ENCODE measurements at regions not wholly inside any gene's neighbourhood (a gene's known extent, or its start where the extent isn't known, plus 50 kb on each side); places are given as distances from the start of the nearest gene placed in this dataset.

- ATAC-seq (no peak), DNase-seq (no peak)
- no peak overlapping the region for H3K27ac ChIP-seq
- no peaks in the 10 kb centered on the region for H3K9me3 ChIP-seq
- H3K27me3 ChIP-seq: no peaks in the 10 kb centered on the region
- no peak for TF ChIP-seq CTCF (IDR thresholded peaks at IDR 0.05)
- H3K4me3 ChIP-seq: no peak overlapping the region
- H3K36me3 ChIP-seq: no peaks in the 10 kb centered on the region
- intact Hi-C loops (cut with DNase I): no loop called here
- no peaks in the 10 kb centered on the region for H3K4me1 ChIP-seq
Observed at GRCh38 chr6:93902517-93902916, 483.2 kb upstream of the EPHA7 start.

GRCh38 chr6:93900142-93900541, 480.8 kb upstream of the EPHA7 start:
- Histone ChIP-seq H3K4me3 (no peak overlapping the region), H3K27ac (no peak overlapping the region), H3K4me1 (no peaks in the 10 kb centered on the region), H3K36me3 (no peaks in the 10 kb centered on the region), H3K27me3 (no peaks in the 10 kb centered on the region), H3K9me3 (no peaks in the 10 kb centered on the region)
- intact Hi-C loops (cut with DNase I): no loop called here
- no peak for TF ChIP-seq CTCF (IDR thresholded peaks at IDR 0.05)
- no peak for ATAC-seq
- no peak for DNase-seq

DNA sequence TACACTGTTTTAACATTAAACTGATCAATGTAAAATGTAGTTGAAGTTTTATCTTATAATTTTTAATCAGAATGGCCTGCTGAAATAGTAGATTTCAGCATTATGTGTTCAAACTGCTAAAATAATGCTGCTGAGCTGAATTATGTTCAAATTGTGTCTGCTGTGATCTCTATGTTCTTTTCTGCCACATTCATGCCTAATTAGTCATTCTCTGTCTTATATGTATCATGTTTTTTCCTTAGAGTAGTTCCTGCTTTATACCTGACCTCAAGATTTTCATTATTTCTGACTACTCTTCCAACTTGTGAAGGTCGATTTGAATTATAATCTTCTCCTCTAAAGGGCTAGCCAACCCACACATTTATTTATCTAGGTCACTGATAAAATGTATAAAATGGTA, 476.7 kb upstream of the EPHA7 start:
- Histone ChIP-seq H3K27ac (no peak overlapping the region), H3K36me3 (no peaks in the 10 kb centered on the region), H3K27me3 (no peaks in the 10 kb centered on the region), H3K4me3 (no peak overlapping the region), H3K9me3 (no peaks in the 10 kb centered on the region), H3K4me1 (no peaks in the 10 kb centered on the region)
- no peak for TF ChIP-seq CTCF (IDR thresholded peaks at IDR 0.05)
- DNase-seq (no peak), ATAC-seq (no peak)
- intact Hi-C loops (cut with DNase I): no loop called here

DNA sequence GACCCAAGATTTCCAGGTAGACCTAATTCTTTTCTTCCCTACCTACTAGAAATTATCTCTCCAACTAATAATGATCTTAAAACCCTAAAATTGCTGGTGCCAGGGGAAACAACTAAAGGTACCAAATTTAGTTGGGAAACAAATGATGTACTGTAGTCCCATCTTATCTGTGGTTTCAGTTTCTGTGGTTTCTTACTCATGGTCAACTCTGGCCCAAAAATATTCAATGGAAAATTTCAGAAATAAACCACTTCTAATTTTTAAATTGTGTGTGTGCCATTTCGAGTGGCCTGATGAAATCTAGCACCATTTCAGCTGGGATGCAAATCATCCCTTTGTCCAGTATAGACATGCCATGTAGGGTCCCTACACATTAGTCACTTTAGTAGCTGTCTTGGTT, 475.2 kb upstream of the EPHA7 start:
- H3K27me3 ChIP-seq: no peaks in the 10 kb centered on the region
- DNase-seq (no peak), ATAC-seq (no peak)
- no peaks in the 10 kb centered on the region for H3K36me3 ChIP-seq
- no peaks in the 10 kb centered on the region for H3K4me1 ChIP-seq
- intact Hi-C loops (cut with DNase I): no loop called here
- H3K27ac ChIP-seq: no peak overlapping the region
- no peaks in the 10 kb centered on the region for H3K9me3 ChIP-seq
- no peak overlapping the region for H3K4me3 ChIP-seq
- no peak for TF ChIP-seq CTCF (IDR thresholded peaks at IDR 0.05)

- Histone ChIP-seq H3K27ac (no peak overlapping the region), H3K9me3 (no peaks in the 10 kb centered on the region), H3K4me1 (no peaks in the 10 kb centered on the region), H3K36me3 (no peaks in the 10 kb centered on the region), H3K27me3 (no peaks in the 10 kb centered on the region), H3K4me3 (no peak overlapping the region)
- ATAC-seq (no peak), DNase-seq (no peak)
- TF ChIP-seq CTCF (IDR thresholded peaks at IDR 0.05): no peak
- intact Hi-C loops (cut with DNase I): no loop called here
Observed at GRCh38 chr6:93889713-93890112, 470.4 kb upstream of the EPHA7 start.
